ENCODE measurements at regions not wholly inside any gene's neighbourhood (a gene's known extent, or its start where the extent isn't known, plus 50 kb on each side); places are given as distances from the start of the nearest gene placed in this dataset.

GRCh38 chr12:45102818-45103217 is 51.9 kb upstream of the DBX2 start:
- no peak for DNase-seq

DNA sequence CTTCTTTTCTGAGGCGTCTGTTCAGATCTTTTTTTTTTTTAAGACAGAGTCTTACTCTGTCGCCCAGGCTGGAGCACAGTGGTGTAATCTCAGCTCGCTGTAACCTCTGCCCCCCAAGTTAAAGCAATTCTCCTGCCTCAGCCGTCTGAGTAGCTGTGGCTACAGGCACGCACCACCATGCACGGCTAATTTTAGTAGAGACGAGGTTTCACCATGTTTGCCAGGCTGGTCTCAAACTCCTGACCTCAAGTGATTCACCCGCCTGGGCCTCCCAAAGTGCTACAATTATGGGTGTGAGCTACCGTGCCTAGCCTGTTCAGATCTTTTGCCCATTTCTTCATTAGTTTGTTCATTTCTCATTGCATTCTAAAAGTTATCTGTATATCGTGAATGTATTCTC is 55.1 kb upstream of the DBX2 start:
- DNase-seq: no peak

GRCh38 chr12:45112306-45112705 is 61.4 kb upstream of the DBX2 start:
- DNase-seq: no peak

GRCh38 chr12:45121224-45121623 is 70.3 kb upstream of the DBX2 start:
- DNase-seq: no peak

GRCh38 chr12:45122768-45123380 is 72.0 kb upstream of the DBX2 start:
- DNase-seq: no peak

DNA sequence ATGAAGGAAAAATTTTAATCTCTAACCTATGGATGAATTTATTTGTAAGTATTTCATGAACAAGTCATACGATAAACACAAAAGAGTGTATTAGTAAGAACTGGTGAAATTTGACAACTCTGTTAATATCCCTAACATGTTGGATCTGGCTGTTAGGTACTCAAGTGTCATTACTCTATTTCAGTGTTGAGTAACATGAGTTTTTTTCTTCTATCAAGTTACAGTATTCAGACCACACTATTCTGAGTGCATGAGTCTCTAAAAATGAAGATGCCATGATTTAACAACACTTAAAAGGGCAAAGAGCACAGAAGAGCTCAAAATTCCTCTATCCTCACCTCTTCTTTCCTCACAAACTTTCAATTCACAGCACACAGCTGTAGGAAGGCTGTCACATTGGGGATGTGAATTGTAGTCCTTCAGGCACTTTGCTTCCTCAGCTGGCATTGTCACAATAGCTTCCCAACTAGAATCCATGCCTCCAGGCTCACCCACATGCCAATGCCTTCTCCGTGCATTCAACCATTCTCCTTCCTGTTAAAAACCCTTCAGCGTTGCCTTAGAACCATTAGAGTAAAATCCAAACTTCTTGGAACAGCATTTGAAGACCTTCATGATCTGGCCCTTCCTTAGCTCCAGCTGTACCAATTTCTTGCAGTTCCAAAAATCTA is 73.7 kb upstream of the DBX2 start:
- DNase-seq: no peak

GRCh38 chr12:45125997-45126396 is 75.1 kb upstream of the DBX2 start:
- no peak for DNase-seq

- no peak for DNase-seq
These were observed 77.7 kb upstream of the DBX2 start for GRCh38 chr12:45128637-45129036.

DNA sequence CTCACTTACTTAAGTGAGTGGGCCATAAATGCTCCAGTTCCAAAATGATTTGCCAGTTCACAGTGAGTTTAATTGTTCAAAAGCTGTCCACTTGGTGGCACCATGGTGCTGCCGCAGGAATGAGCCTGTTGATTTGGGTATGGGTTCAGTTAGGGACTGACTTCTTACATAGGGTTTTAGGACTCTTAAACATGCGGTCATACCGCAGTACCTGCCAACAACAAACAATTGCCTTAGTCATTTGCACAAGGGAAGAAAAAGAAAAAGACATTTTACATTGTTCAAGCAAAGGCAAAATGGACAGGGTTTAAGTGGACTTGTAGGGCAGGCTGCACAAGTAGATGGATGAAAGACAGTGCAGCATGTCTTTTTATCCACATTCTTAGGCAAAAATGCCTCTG is 80.0 kb upstream of the DBX2 start:
- peak; percentile 38 for DNase-seq

DNA sequence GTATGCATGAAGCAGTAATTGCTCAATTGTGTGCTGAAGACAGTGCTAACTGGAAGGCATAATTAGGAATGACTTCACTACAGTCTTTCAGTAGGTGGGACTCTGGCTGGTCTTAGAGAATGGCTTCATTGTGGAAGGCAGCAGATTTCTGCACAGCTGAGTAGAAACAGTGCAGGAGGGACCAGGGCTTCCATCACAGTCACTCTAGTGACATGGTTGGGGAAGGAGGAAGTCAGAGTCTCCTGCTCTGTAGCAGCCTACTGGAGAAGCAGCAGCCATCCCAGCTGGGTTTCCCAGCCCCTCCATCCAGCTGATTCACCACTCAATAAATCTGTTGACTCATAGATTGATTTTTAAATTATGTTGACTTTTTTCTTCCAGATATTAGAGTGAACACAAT is 80.6 kb upstream of the DBX2 start:
- no peak for DNase-seq

GRCh38 chr12:45138609-45139008 is 77.3 kb upstream of the ANO6 start:
- DNase-seq: no peak

- DNase-seq: no peak
These were observed 67.9 kb upstream of the ANO6 start for GRCh38 chr12:45148006-45148405.

DNA sequence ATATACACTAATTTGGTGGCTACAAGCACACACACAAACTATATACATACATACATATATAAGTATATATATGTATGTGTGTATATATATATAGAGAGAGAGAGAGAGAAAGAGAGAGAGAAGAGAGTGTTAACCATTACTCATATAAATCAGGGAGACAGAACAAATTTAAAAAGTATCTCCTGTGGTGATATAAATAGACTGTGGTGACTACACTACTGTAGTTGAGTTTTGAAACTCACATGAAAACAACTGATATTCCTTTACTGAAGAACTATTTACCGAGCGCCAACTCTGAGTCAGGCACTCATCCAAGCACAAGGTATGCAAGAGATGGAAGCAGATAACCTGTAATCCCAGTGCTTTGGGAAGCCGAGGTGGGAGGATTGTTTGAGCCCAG is 67.3 kb upstream of the ANO6 start:
- DNase-seq: no peak

- DNase-seq: no peak
These were observed 50.6 kb upstream of the ANO6 start for GRCh38 chr12:45165284-45165683.

GRCh38 chr12:45166056-45166455 is 49.8 kb upstream of the ANO6 start:
- no peak for DNase-seq

Measured in CD4-positive, alpha-beta T cell treated with Interleukin-17A for 1 hour (primary cell).